Lower leg skin (tissue), 4 donors: ENCODE measurements at regions not wholly inside any gene's neighbourhood (a gene's known extent, or its start where the extent isn't known, plus 50 kb on each side); places are given as distances from the start of the nearest gene placed in this dataset.

Experiments
- DNase-seq, 2 donors: peaks; one replicate each; pipeline ENCODE4 v3.0.0-alpha.2; 2019; ENCODE audit warnings: low spot score in 2 of 2
- H3K4me3 ChIP-seq: fragments of 200-600 bp; sonication (generic); 2 replicates; pipeline ENCODE4 v1.5.1; 2017; ENCODE audit warnings: mild to moderate bottlenecking, low read depth; ENCODE audit not compliant: poor library complexity, severe bottlenecking
- POLR2A ChIP-seq, 2 donors: fragments of 450-650 bp; IDR thresholded peaks; one replicate each; pipeline ENCODE4 v1.6.1; 2016 to 2017; ENCODE audit warnings: antibody characterized with exemption in 2 of 2, mild to moderate bottlenecking in 1 of 2, moderate library complexity in 1 of 2
- WGBS, 2 donors: methylation state at CpG; one replicate each; pipeline ENCODE4 v1.1.5; 2018; 5-methylcytosine and 5-hydroxymethylcytosine counted together
- intact Hi-C: fragments of 100-400 bp; cut with DNase I; formaldehyde crosslinking; loops from one replicate; pipeline ENCODE4 v1.15.0; 2023; ENCODE audit warnings: low total_unique reads
- TF ChIP-seq, protein P1 (sequence below), 3 donors: fragments of 450-650 bp; IDR thresholded peaks; one replicate each; pipeline ENCODE4 v1.5.1; 2016; ENCODE audit warnings: antibody characterized with exemption in 3 of 3, mild to moderate bottlenecking in 3 of 3, moderate library complexity in 2 of 3

DNA sequence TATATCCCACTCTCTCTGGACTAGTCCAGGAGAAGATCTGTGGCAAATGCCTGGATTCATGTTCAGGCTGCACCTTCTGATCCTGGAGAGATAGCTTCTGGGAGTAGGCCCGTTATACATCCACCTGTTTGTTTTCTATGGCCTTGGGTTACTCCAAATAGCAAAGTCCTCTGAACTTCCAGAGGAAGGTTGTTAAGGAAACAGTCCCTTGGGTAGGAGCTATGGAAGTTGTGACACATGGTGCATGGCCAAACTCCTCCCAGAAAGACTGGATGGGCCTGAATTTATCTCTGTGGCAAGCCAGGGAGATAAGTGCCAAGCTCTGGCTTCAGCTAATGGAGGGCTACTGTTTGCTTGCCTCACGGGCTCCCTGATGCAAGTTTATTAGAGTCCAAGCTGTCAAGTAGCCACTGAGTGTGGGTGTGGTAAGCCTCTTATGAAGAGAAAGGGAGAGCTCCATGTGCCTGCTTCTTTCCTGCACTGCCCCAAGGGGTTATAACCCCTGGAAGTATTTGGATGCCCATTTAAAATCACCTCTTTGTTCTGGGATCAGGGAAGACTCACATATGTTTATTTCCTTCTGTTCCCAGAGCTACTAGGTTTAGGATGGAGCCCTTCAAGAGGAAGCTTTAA is 328.7 kb upstream of the ATP11B start:
- 72 to 73% methylated on average over 2 of the region's 2 CpGs for WGBS, 2 donors
- intact Hi-C loops: no loop called here
- no peak overlapping the region for H3K4me3 ChIP-seq
- no peak for DNase-seq
- TF ChIP-seq, protein P1, sequence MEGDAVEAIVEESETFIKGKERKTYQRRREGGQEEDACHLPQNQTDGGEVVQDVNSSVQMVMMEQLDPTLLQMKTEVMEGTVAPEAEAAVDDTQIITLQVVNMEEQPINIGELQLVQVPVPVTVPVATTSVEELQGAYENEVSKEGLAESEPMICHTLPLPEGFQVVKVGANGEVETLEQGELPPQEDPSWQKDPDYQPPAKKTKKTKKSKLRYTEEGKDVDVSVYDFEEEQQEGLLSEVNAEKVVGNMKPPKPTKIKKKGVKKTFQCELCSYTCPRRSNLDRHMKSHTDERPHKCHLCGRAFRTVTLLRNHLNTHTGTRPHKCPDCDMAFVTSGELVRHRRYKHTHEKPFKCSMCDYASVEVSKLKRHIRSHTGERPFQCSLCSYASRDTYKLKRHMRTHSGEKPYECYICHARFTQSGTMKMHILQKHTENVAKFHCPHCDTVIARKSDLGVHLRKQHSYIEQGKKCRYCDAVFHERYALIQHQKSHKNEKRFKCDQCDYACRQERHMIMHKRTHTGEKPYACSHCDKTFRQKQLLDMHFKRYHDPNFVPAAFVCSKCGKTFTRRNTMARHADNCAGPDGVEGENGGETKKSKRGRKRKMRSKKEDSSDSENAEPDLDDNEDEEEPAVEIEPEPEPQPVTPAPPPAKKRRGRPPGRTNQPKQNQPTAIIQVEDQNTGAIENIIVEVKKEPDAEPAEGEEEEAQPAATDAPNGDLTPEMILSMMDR (IDR thresholded peaks at IDR 0.05): no peak
- TF ChIP-seq POLR2A (IDR thresholded peaks at IDR 0.05): no peak

DNA sequence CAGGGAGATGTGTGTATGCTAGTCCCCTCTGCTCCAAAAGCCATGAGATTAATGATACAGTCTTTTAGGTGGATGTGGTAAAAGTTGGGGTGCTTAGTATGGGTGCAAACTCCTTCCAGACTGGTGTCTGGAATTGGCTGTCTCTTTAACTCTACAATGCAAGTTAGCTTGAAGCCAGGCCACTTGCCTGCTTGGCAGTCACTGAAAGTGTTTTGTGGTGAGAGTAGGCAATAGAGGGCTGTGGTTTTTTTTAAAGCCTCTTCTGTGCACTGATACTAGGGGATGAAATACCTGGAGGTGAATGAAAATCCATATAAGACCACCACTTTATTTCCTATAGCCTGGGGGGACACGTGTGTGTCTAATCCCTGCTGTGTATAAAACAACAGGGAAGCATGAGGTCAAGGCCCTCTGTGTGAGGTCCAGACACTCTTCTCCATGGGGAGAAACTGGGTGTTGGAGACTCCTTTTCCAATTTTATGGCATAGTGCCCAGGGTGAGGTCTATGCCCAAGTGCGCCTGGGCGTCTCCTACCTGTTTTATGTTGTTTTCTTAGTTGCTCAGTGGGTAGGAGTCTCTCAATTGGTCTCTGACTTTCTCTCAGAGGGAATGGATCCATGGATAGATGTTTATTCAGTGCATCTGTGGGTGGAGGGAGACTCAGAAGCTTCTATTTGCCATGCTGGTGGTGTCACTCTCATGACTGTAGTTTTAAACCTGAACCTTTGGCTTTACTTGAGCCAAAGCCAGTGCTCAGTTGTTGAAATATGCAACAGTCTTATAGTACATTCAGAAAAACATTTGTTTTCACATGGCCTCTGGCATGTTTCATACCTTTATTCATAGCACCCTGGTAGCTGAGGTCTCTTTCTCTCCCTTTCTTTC is 327.8 kb upstream of the ATP11B start:
- TF ChIP-seq, protein P1 (IDR thresholded peaks at IDR 0.05): no peak
- TF ChIP-seq POLR2A (IDR thresholded peaks at IDR 0.05): no peak
- intact Hi-C loops: no loop called here
- DNase-seq: no peak
- no peak overlapping the region for H3K4me3 ChIP-seq
- WGBS, 2 donors: 58 to 66% methylated on average over 3 of the region's 3 CpGs

DNA sequence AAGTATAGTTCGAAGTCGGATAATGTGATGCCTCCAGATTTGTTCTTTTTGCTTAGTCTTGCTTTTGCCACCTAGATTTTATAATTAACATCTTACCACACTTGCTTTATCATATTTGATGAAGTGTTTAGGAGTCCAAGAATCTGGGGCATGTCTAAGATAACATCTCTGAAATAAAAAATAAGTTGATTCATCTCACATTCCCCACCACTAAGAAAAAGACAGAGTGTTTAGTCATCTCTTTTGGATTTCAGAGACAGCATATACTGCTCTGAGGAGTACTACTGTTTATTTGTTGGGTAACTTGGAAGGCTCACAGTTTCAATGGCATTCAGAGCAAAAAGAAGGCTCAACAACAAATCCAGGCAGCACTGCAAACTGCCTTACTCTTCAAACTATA is 324.2 kb upstream of the ATP11B start:
- DNase-seq: no peak
- no peak overlapping the region for H3K4me3 ChIP-seq
- WGBS, 2 donors: 59 to 63% methylated on average over 2 of the region's 2 CpGs
- TF ChIP-seq POLR2A (IDR thresholded peaks at IDR 0.05): no peak
- TF ChIP-seq, protein P1 (IDR thresholded peaks at IDR 0.05): no peak
- intact Hi-C loops: no loop called here

DNA sequence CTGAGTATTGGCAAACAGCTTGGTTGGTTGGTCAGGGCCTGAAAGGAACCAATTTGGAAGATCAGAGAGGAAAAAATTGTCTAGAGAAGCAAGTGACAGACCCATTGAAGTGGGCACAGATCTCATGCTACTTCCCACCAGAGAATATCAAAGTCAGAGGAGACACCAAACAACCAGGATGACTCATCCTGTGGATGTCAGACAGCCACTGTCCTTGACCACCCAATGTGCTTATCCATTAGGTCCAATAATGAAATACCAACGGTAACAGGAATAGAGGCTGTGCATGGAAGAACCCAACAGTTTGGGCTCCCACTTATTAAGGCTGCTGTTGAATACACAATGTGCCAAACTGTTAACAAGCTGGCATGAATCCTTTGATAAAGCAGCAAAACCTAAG is 323.1 kb upstream of the ATP11B start:
- no peak for DNase-seq
- intact Hi-C loops: no loop called here
- TF ChIP-seq, protein P1 (IDR thresholded peaks at IDR 0.05): no peak
- TF ChIP-seq POLR2A (IDR thresholded peaks at IDR 0.05): no peak
- H3K4me3 ChIP-seq: no peak overlapping the region
- WGBS, 2 donors: 47 to 89% methylated on average over 1 of the region's 1 CpG

DNA sequence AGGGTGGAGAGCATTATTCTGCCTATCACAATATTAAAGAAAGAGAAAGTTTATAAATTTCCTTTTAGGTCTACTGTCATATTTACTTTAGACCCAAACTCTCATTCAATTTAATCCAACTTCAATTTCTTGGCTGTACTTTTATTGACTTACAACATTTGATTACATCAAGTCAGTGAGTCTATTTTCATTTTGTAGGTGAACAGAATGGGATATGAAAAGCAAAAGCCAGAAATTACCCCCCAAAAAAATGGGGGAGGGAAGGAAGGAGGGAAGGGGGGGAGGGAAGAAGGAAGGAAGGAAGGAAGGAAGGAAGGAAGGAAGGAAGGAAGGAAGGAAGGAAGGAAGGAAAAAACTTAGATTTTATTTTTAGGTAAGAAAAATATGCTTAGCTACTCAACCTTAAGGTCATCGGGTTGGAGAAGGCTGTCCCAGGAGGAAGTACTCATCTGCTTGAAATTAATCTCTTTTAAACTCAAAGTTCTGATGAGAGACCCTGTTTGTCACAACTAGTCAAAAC is 320.1 kb upstream of the ATP11B start:
- DNase-seq: no peak
- WGBS, 2 donors: 91 to 97% methylated on average over 1 of the region's 1 CpG
- no peak overlapping the region for H3K4me3 ChIP-seq
- intact Hi-C loops: no loop called here
- TF ChIP-seq, protein P1 (IDR thresholded peaks at IDR 0.05): no peak
- no peak for TF ChIP-seq POLR2A (IDR thresholded peaks at IDR 0.05)
